ENCODE measurements at regions not wholly inside any gene's neighbourhood (a gene's known extent, or its start where the extent isn't known, plus 50 kb on each side); places are given as distances from the start of the nearest gene placed in this dataset.

- no peak for DNase-seq (ENCODE audit: low read depth)
These were observed 151.8 kb downstream of the TBX5 start for GRCh38 chr12:114253976-114254778.

GRCh38 chr12:114248527-114248926, 157.4 kb downstream of the TBX5 start:
- DNase-seq (ENCODE audit: low read depth) = no peak

GRCh38 chr12:114245555-114245954, 160.4 kb downstream of the TBX5 start:
- DNase-seq (ENCODE audit: low read depth) = no peak

GRCh38 chr12:114241973-114242434, 163.9 kb downstream of the TBX5 start:
- no peak for DNase-seq (ENCODE audit: low read depth)

- DNase-seq (ENCODE audit: low read depth) = no peak
These were observed 165.7 kb downstream of the TBX5 start for GRCh38 chr12:114240288-114240687.

GRCh38 chr12:114238808-114239207, 167.1 kb downstream of the TBX5 start:
- DNase-seq (ENCODE audit: low read depth) = no peak

GRCh38 chr12:114237230-114237629, 168.7 kb downstream of the TBX5 start:
- DNase-seq (ENCODE audit: low read depth) = no peak

GRCh38 chr12:114232187-114232586, 173.8 kb downstream of the TBX5 start:
- DNase-seq (ENCODE audit: low read depth) = no peak

- no peak for DNase-seq (ENCODE audit: low read depth)
These were observed 176.8 kb downstream of the TBX5 start for GRCh38 chr12:114229150-114229549.

- no peak for DNase-seq (ENCODE audit: low read depth)
These were observed 179.6 kb downstream of the TBX5 start for GRCh38 chr12:114226241-114226928.

- no peak for DNase-seq (ENCODE audit: low read depth)
These were observed 183.8 kb downstream of the TBX5 start for GRCh38 chr12:114221957-114222630.

- DNase-seq (ENCODE audit: low read depth) = no peak
These were observed 184.7 kb downstream of the TBX5 start for GRCh38 chr12:114221136-114221833.

GRCh38 chr12:114220311-114220710, 185.6 kb downstream of the TBX5 start:
- DNase-seq (ENCODE audit: low read depth) = no peak

- no peak for DNase-seq (ENCODE audit: low read depth)
These were observed 187.8 kb downstream of the TBX5 start for GRCh38 chr12:114218136-114218535.

- DNase-seq (ENCODE audit: low read depth) = no peak
These were observed 190.2 kb downstream of the TBX5 start for GRCh38 chr12:114215746-114216145.

- DNase-seq (ENCODE audit: low read depth) = no peak
These were observed 192.8 kb downstream of the TBX5 start for GRCh38 chr12:114213055-114213581.

GRCh38 chr12:114209861-114210260, 196.1 kb downstream of the TBX5 start:
- no peak for DNase-seq (ENCODE audit: low read depth)

GRCh38 chr12:114206525-114206924, 199.4 kb downstream of the TBX5 start:
- no peak for DNase-seq (ENCODE audit: low read depth)

- DNase-seq (ENCODE audit: low read depth) = no peak
These were observed 204.2 kb downstream of the TBX5 start for GRCh38 chr12:114201794-114202193.

GRCh38 chr12:114194956-114195355, 211.0 kb downstream of the TBX5 start:
- DNase-seq (ENCODE audit: low read depth) = no peak

- DNase-seq (ENCODE audit: low read depth) = no peak
These were observed 211.9 kb downstream of the TBX5 start for GRCh38 chr12:114194066-114194465.

- no peak for DNase-seq (ENCODE audit: low read depth)
These were observed 212.5 kb downstream of the TBX5 start for GRCh38 chr12:114193474-114193873.

Measured in renal cortical epithelial cell (primary cell).